ENCODE measurements at regions not wholly inside any gene's neighbourhood (a gene's known extent, or its start where the extent isn't known, plus 50 kb on each side); places are given as distances from the start of the nearest gene placed in this dataset.

DNA sequence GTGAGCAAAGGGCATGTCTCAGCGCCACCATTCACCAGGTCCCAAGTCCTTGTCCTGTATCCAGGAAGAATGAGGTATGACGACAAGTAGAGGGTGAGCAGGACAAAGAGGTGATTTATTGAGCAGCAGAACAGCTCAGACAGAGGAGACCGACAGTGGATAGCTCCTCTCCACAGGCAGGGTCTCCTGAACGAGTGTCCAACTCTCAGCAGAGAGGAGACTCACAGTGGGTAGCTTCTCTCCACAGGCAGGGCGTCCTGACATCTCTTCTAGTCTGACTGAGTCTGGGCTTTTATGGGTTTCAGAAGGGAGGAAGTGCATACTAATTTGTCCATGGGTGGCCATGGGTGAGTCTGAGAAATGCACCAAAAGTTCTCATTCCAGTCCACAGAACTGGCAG, 204.7 kb downstream of the ANKRD60 start:
- Mint-ChIP-seq H3K4me3 (ENCODE audit: unreplicated experiment) (no peak overlapping the region), H3K4me1 (ENCODE audit: low read depth, unreplicated experiment) (no peaks in the 10 kb centered on the region), H3K27me3 (ENCODE audit: insufficient read depth, unreplicated experiment) (peaks cover 16% of the 10 kb centered on the region), H3K9me3 (ENCODE audit: unreplicated experiment) (no peaks in the 10 kb centered on the region), H3K27ac (ENCODE audit: unreplicated experiment) (no peak overlapping the region), H3K36me3 (ENCODE audit: insufficient read depth, unreplicated experiment) (no peaks in the 10 kb centered on the region)
- Histone ChIP-seq H3K4me3 (ENCODE audit: low read depth, low read length) (no peak overlapping the region), H3K36me3 (ENCODE audit: control insufficient read depth, insufficient read depth, low read length) (no peaks in the 10 kb centered on the region), H3K27me3 (replicated peaks; ENCODE audit: control insufficient read depth, insufficient read depth, low read length) (peaks cover 2% of the 10 kb centered on the region), H3K9me3 (no peaks in the 10 kb centered on the region; the same call in 1 of the 2 replicates), H3K4me1 (no peaks in the 10 kb centered on the region)
- POLR2A ChIA-PET = no interaction called here
- CTCF ChIA-PET = no interaction called here
- intact Hi-C loops (cut with micrococcal nuclease; ENCODE audit: unreplicated experiment) = no loop called here
- TF ChIP-seq, protein P1, sequence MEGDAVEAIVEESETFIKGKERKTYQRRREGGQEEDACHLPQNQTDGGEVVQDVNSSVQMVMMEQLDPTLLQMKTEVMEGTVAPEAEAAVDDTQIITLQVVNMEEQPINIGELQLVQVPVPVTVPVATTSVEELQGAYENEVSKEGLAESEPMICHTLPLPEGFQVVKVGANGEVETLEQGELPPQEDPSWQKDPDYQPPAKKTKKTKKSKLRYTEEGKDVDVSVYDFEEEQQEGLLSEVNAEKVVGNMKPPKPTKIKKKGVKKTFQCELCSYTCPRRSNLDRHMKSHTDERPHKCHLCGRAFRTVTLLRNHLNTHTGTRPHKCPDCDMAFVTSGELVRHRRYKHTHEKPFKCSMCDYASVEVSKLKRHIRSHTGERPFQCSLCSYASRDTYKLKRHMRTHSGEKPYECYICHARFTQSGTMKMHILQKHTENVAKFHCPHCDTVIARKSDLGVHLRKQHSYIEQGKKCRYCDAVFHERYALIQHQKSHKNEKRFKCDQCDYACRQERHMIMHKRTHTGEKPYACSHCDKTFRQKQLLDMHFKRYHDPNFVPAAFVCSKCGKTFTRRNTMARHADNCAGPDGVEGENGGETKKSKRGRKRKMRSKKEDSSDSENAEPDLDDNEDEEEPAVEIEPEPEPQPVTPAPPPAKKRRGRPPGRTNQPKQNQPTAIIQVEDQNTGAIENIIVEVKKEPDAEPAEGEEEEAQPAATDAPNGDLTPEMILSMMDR (IDR thresholded peaks at IDR 0.05; ENCODE audit: insufficient read depth in 1 of 2, low read depth in 1 of 2, low read length in 1 of 2, severe bottlenecking in 1 of 2, unreplicated experiment in 1 of 2) = no peak
- BruUV-seq (replicated peaks) = no TSS peak
- peak in 1 of 2 experiments; percentile 31 for DNase-seq

DNA sequence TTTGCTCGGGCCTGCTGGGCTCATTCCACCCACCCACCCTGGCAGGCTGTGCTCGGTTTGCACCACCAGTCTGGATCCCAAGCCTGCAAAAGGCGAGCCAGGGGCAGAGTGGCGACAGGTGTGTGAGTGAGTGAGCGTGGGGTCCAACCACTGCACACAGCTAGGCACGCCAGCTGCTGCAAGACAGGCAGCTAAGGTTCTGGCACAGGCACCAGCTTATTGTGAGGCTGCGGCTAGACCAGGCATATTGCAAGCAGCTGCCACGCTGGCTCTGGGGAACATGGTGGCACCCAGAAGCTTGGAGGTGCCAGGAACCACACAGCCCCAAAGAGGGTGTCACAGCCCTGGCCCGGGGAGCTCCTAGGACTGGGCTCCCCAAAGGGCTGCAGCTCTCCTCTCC, 205.1 kb downstream of the ANKRD60 start:
- POLR2A ChIA-PET = no interaction called here
- no peak overlapping the region for H3K4me3 Mint-ChIP-seq (ENCODE audit: unreplicated experiment)

GRCh38 chr20:58022711-58023110, 205.7 kb downstream of the ANKRD60 start:
- BruUV-seq (replicated peaks) = no TSS peak
- Histone ChIP-seq H3K9me3 (no peaks in the 10 kb centered on the region; the same call in 1 of the 2 replicates), H3K27me3 (replicated peaks; ENCODE audit: control insufficient read depth, insufficient read depth, low read length) (peaks cover 2% of the 10 kb centered on the region), H3K4me1 (no peaks in the 10 kb centered on the region), H3K4me3 (ENCODE audit: low read depth, low read length) (no peak overlapping the region), H3K36me3 (ENCODE audit: control insufficient read depth, insufficient read depth, low read length) (no peaks in the 10 kb centered on the region)
- intact Hi-C loops (cut with micrococcal nuclease; ENCODE audit: unreplicated experiment) = loop anchor here (1.0 kb wide), 1 partner anchor 14 kb away; no protein-coding TSS in a partner anchor
- peaks cover 12% of the 10 kb centered on the region for H3K27me3 Mint-ChIP-seq (ENCODE audit: insufficient read depth, unreplicated experiment)
- DNase-seq = peak in 1 of 2 experiments; percentile 27
- no peaks in the 10 kb centered on the region for H3K9me3 Mint-ChIP-seq (ENCODE audit: unreplicated experiment)
- H3K36me3 Mint-ChIP-seq (ENCODE audit: insufficient read depth, unreplicated experiment) = no peaks in the 10 kb centered on the region
- ChIA-PET POLR2A (no interaction called here), CTCF (no interaction called here)
- H3K4me3 Mint-ChIP-seq (ENCODE audit: unreplicated experiment) = no peak overlapping the region
- H3K4me1 Mint-ChIP-seq (ENCODE audit: low read depth, unreplicated experiment) = no peaks in the 10 kb centered on the region
- TF ChIP-seq, protein P1 (IDR thresholded peaks at IDR 0.05; ENCODE audit: insufficient read depth in 1 of 2, low read depth in 1 of 2, low read length in 1 of 2, severe bottlenecking in 1 of 2, unreplicated experiment in 1 of 2) = no peak
- H3K27ac Mint-ChIP-seq (ENCODE audit: unreplicated experiment) = no peak overlapping the region

More for the DNA sequence above, 205.1 kb downstream of the ANKRD60 start:
- DNase-seq = peak in 1 of 2 experiments; percentile 32
- Mint-ChIP-seq H3K27ac (ENCODE audit: unreplicated experiment) (no peak overlapping the region), H3K4me1 (ENCODE audit: low read depth, unreplicated experiment) (no peaks in the 10 kb centered on the region), H3K27me3 (ENCODE audit: insufficient read depth, unreplicated experiment) (peaks cover 12% of the 10 kb centered on the region), H3K36me3 (ENCODE audit: insufficient read depth, unreplicated experiment) (no peaks in the 10 kb centered on the region), H3K9me3 (ENCODE audit: unreplicated experiment) (no peaks in the 10 kb centered on the region)
- no peaks in the 10 kb centered on the region for H3K4me1 ChIP-seq
- H3K9me3 ChIP-seq = no peaks in the 10 kb centered on the region; the same call in 1 of the 2 replicates
- TF ChIP-seq, protein P1 (IDR thresholded peaks at IDR 0.05; ENCODE audit: insufficient read depth in 1 of 2, low read depth in 1 of 2, low read length in 1 of 2, severe bottlenecking in 1 of 2, unreplicated experiment in 1 of 2) = no peak
- intact Hi-C loops (cut with micrococcal nuclease; ENCODE audit: unreplicated experiment) = no loop called here
- no TSS peak for BruUV-seq (replicated peaks)
- H3K4me3 ChIP-seq (ENCODE audit: low read depth, low read length) = no peak overlapping the region
- CTCF ChIA-PET = no interaction called here
- no peaks in the 10 kb centered on the region for H3K36me3 ChIP-seq (ENCODE audit: control insufficient read depth, insufficient read depth, low read length)
- peaks cover 2% of the 10 kb centered on the region for H3K27me3 ChIP-seq (replicated peaks; ENCODE audit: control insufficient read depth, insufficient read depth, low read length)
